Uterus (tissue), 3 donors: ENCODE measurements at regions not wholly inside any gene's neighbourhood (a gene's known extent, or its start where the extent isn't known, plus 50 kb on each side); places are given as distances from the start of the nearest gene placed in this dataset.

Experiments
- DNase-seq, 2 donors: peaks; one replicate each; pipeline ENCODE4 v3.0.0-alpha.2; 2019 to 2020
- H3K27ac ChIP-seq, 2 donors: fragments of 200-600 bp; sonication (generic); 1 replicate in 1 of 2; 2 replicates in 1 of 2; pipeline ENCODE4 v1.5.1; 2016 to 2018
- H3K27me3 ChIP-seq, 2 donors: fragments of 200-600 bp; sonication (generic); one replicate each; pipeline ENCODE4 v1.5.1; 2018 to 2019; ENCODE audit warnings: control low read depth in 1 of 2
- H3K36me3 ChIP-seq, 2 donors: fragments of 200-600 bp; sonication (generic); one replicate each; pipeline ENCODE4 v1.5.1; 2019; ENCODE audit warnings: control low read depth in 1 of 2
- H3K4me1 ChIP-seq, 2 donors: fragments of 200-600 bp; sonication (generic); one replicate each; pipeline ENCODE4 v1.5.1; 2018 to 2019; ENCODE audit warnings: control low read depth in 1 of 2
- H3K4me3 ChIP-seq, 2 donors: fragments of 200-600 bp; sonication (generic); 1 replicate in 1 of 2; 2 replicates in 1 of 2; pipeline ENCODE4 v1.5.1; 2018 to 2019; ENCODE audit warnings: mild to moderate bottlenecking in 1 of 2
- H3K9me3 ChIP-seq, 2 donors: fragments of 200-600 bp; sonication (generic); one replicate each; pipeline ENCODE4 v1.5.1; 2019; ENCODE audit warnings: control low read depth in 1 of 2
- POLR2A ChIP-seq, 2 donors: fragments of 450-650 bp; IDR thresholded peaks; one replicate each; pipeline ENCODE4 v1.6.1; 2016; ENCODE audit warnings: antibody characterized with exemption in 2 of 2, mild to moderate bottlenecking in 1 of 2, moderate library complexity in 1 of 2
- intact Hi-C: fragments of 100-400 bp; cut with DNase I; formaldehyde crosslinking; loops from one replicate; pipeline ENCODE4 v1.15.1; 2023; ENCODE audit warnings: low total_unique reads
- TF ChIP-seq, protein P1 (sequence below), 4 experiments: fragments of 200-600 bp in 2 of 4; fragments of 450-650 bp in 2 of 4; sonication (generic) in 2 of 4; IDR thresholded peaks; one replicate each; pipeline ENCODE4 v1.5.1; 2016 to 2019; ENCODE audit warnings: antibody characterized with exemption in 4 of 4, mild to moderate bottlenecking in 2 of 4, moderate library complexity in 1 of 4
- donor health status: DM: yes; HTN: yes; CAD: no.

DNA sequence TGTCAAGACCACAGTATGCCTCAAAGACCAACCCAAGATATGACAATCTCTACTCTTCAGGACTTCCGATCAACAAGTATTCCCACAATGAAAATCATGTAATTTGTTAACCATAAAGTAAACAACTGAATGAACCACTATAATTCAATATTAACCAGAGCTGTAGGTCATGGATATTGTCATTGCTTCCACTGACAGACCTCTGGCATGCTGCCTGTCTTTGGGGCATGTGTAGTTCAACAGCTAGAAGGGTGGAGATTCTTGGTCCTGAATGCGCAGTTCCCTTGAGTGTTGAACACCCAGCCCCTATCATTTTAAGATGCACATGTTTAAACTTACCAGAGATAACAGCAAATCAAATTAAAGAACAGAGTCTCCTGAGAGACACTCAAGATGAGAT lies 283.0 kb downstream of the CEMIP2 start:
- intact Hi-C loops: no loop called here
- DNase-seq: no peak

DNA sequence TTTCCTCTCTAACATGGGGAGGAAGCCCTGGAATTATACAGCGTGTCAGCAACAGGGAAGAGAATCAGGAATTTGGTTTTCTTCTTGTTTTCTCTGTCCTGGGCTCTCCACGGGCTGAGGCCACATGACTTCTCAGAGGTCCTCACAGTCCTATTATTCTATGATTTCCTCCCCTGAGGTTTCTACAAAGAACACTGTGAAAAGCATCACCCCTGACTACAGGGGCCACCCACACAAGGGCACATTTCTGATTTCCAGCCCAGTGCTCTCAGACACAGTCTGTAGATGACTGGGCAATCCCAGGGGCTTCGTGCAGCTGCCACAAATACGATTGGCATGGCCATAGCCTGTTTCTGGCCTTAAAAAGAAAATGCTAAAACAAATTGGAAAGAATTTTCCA lies 284.9 kb downstream of the CEMIP2 start:
- intact Hi-C loops: no loop called here

More for the DNA sequence above, 283.0 kb downstream of the CEMIP2 start:
- Histone ChIP-seq H3K9me3 (no peaks in the 10 kb centered on the region), H3K27ac (no peak overlapping the region), H3K27me3 (no peaks in the 10 kb centered on the region), H3K4me1 (no peaks in the 10 kb centered on the region), H3K36me3 (no peaks in the 10 kb centered on the region), H3K4me3 (no peak overlapping the region)
- TF ChIP-seq POLR2A (IDR thresholded peaks at IDR 0.05): no peak
- TF ChIP-seq, protein P1, sequence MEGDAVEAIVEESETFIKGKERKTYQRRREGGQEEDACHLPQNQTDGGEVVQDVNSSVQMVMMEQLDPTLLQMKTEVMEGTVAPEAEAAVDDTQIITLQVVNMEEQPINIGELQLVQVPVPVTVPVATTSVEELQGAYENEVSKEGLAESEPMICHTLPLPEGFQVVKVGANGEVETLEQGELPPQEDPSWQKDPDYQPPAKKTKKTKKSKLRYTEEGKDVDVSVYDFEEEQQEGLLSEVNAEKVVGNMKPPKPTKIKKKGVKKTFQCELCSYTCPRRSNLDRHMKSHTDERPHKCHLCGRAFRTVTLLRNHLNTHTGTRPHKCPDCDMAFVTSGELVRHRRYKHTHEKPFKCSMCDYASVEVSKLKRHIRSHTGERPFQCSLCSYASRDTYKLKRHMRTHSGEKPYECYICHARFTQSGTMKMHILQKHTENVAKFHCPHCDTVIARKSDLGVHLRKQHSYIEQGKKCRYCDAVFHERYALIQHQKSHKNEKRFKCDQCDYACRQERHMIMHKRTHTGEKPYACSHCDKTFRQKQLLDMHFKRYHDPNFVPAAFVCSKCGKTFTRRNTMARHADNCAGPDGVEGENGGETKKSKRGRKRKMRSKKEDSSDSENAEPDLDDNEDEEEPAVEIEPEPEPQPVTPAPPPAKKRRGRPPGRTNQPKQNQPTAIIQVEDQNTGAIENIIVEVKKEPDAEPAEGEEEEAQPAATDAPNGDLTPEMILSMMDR (IDR thresholded peaks at IDR 0.05): no peak

DNA sequence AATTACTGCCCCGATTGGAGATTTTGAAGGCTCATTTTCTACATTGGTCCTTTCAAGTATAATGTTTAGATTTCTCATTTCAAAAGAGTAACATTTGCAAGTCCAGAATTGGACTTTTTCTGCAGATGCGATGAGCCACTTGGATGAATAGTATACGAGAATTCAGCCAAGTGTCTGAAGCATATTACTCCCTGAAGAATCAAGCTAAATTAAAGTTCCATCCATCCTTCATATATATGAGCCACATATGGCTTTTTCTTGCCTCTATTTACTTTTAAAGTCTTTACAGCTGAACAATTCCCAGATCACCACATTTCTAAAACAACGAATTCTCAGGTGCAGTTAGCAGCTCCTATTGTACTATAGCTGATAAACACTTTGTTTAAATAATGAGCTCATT lies 288.7 kb downstream of the CEMIP2 start:
- Histone ChIP-seq H3K36me3 (no peaks in the 10 kb centered on the region), H3K27me3 (no peaks in the 10 kb centered on the region), H3K4me3 (no peak overlapping the region), H3K27ac (no peak overlapping the region), H3K9me3 (no peaks in the 10 kb centered on the region), H3K4me1 (no peaks in the 10 kb centered on the region)
- intact Hi-C loops: no loop called here
- no peak for TF ChIP-seq POLR2A (IDR thresholded peaks at IDR 0.05)
- TF ChIP-seq, protein P1 (IDR thresholded peaks at IDR 0.05): no peak
- no peak for DNase-seq

More for the DNA sequence above, 284.9 kb downstream of the CEMIP2 start:
- no peak for TF ChIP-seq POLR2A (IDR thresholded peaks at IDR 0.05)
- TF ChIP-seq, protein P1 (IDR thresholded peaks at IDR 0.05): no peak
- no peaks in the 10 kb centered on the region for H3K9me3 ChIP-seq
- H3K27ac ChIP-seq: no peak overlapping the region
- no peaks in the 10 kb centered on the region for H3K4me1 ChIP-seq
- no peak for DNase-seq
- no peak overlapping the region for H3K4me3 ChIP-seq
- H3K27me3 ChIP-seq: no peaks in the 10 kb centered on the region
- no peaks in the 10 kb centered on the region for H3K36me3 ChIP-seq

DNA sequence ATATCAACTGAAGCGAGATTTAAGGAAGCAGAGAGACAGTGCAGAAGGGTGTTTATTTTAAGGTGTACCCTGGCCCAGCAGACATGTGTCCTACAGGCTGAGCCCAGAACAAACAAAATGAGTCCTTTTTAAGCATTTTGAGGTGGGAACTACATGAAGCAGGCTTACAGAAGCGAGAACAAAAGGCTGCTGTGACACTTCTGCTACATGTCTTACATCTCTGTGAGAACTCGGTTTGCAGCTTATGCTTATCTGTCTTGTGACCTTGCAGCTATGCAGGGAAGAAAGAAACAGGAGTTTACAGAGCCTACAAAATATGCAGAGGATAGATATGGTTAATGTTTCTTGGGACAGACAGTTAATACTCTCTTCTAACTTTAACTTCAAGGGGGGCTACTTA lies 295.9 kb downstream of the CEMIP2 start:
- H3K36me3 ChIP-seq: no peaks in the 10 kb centered on the region
- intact Hi-C loops: no loop called here
- H3K4me1 ChIP-seq: no peaks in the 10 kb centered on the region
- no peak for DNase-seq
- H3K27ac ChIP-seq: no peak overlapping the region
- no peaks in the 10 kb centered on the region for H3K9me3 ChIP-seq
- H3K27me3 ChIP-seq: no peaks in the 10 kb centered on the region
- no peak overlapping the region for H3K4me3 ChIP-seq
- no peak for TF ChIP-seq POLR2A (IDR thresholded peaks at IDR 0.05)
- TF ChIP-seq, protein P1 (IDR thresholded peaks at IDR 0.05): no peak

DNA sequence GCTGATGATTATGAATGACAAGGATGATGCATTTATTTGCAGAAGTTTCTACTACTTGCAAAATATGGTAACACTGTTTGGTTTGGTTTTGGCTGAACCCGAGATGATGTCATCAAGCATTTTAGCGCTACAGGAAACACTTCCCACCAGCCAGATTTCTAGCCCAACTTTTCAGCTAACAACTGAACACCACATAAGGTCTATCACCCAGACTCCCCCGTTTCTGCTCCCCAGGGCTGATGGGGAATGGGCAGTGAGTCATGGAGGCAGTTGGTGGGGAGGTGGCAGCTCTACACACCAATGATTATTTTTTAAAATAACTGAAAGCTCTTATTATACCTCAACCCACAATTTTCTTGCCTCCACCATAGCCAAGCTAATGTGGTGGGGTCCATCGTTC lies 302.9 kb downstream of the CEMIP2 start:
- TF ChIP-seq, protein P1 (IDR thresholded peaks at IDR 0.05): no peak
- no peak for TF ChIP-seq POLR2A (IDR thresholded peaks at IDR 0.05)
- DNase-seq: no peak
- Histone ChIP-seq H3K27me3 (no peaks in the 10 kb centered on the region), H3K36me3 (no peaks in the 10 kb centered on the region), H3K4me1 (no peaks in the 10 kb centered on the region), H3K27ac (no peak overlapping the region), H3K9me3 (no peaks in the 10 kb centered on the region), H3K4me3 (no peak overlapping the region)
- intact Hi-C loops: no loop called here
